GM23248 (cell line): ENCODE measurements at regions not wholly inside any gene's neighbourhood (a gene's known extent, or its start where the extent isn't known, plus 50 kb on each side); places are given as distances from the start of the nearest gene placed in this dataset.

Experiments
- EZH2 ChIP-seq: fragments of 200-600 bp; sonication (generic); IDR thresholded peaks from 2 replicates; pipeline ENCODE4 v1.6.1; 2018; ENCODE audit warnings: antibody characterized with exemption, mild to moderate bottlenecking; ENCODE audit not compliant: insufficient read depth, poor library complexity, severe bottlenecking
- EZH2phosphoT487 ChIP-seq: fragments of 200-600 bp; sonication (generic); IDR thresholded peaks from 2 replicates; pipeline ENCODE4 v1.6.1; 2018; ENCODE audit warnings: antibody characterized with exemption, moderate library complexity, mild to moderate bottlenecking, low read depth; ENCODE audit not compliant: insufficient read depth

GRCh38 chr10:129028451-129028850, 438.6 kb upstream of the MGMT start:
- TF ChIP-seq EZH2phosphoT487 (no peak), EZH2 (no peak)
